ENCODE measurements at regions not wholly inside any gene's neighbourhood (a gene's known extent, or its start where the extent isn't known, plus 50 kb on each side); places are given as distances from the start of the nearest gene placed in this dataset.

DNA sequence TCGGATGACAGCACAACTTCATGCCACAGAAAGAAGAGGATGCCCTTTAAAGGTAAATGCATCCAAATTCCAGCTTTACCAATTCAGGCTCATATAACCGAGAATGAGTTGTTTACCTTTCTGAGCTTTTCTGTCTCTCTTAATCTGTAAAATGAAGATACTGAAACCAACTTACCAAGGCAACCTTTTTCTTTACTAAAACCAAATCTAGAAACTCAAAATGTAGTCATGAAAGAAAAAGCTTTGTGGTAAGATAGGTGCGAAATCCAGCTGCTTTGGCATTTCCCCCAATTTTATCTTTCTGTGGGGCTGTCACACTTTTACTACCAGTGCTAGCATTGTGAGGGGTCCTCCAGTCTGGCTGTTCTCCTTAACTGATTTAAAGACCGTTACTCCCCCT, 240.4 kb downstream of the IKZF2 start:
- TF ChIP-seq, protein P1, sequence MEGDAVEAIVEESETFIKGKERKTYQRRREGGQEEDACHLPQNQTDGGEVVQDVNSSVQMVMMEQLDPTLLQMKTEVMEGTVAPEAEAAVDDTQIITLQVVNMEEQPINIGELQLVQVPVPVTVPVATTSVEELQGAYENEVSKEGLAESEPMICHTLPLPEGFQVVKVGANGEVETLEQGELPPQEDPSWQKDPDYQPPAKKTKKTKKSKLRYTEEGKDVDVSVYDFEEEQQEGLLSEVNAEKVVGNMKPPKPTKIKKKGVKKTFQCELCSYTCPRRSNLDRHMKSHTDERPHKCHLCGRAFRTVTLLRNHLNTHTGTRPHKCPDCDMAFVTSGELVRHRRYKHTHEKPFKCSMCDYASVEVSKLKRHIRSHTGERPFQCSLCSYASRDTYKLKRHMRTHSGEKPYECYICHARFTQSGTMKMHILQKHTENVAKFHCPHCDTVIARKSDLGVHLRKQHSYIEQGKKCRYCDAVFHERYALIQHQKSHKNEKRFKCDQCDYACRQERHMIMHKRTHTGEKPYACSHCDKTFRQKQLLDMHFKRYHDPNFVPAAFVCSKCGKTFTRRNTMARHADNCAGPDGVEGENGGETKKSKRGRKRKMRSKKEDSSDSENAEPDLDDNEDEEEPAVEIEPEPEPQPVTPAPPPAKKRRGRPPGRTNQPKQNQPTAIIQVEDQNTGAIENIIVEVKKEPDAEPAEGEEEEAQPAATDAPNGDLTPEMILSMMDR (IDR thresholded peaks at IDR 0.05), result no peak
- no peak for TF ChIP-seq POLR2A (IDR thresholded peaks at IDR 0.05)

Data from Peyer's patch (tissue), 4 donors.